Dermis microvascular lymphatic vessel endothelial cell (primary cell): ENCODE measurements at regions not wholly inside any gene's neighbourhood (a gene's known extent, or its start where the extent isn't known, plus 50 kb on each side); places are given as distances from the start of the nearest gene placed in this dataset.

ENCODE experiments used
- DNase-seq, 2 donors: peaks; one replicate each; pipeline versions ENCODE4 v3.0.0 to v3.0.0-alpha.2; 2010; ENCODE audit warnings: low read depth in 2 of 2

- no peak for DNase-seq
Observed at GRCh38 chr14:96979611-96980074, 182.5 kb downstream of the VRK1 start.

GRCh38 chr14:96980835-96981234 is 183.7 kb downstream of the VRK1 start:
- DNase-seq: no peak

GRCh38 chr14:96986256-96987085 is 189.3 kb downstream of the VRK1 start:
- DNase-seq: no peak

- no peak for DNase-seq
Observed at GRCh38 chr14:96987086-96987474, 189.9 kb downstream of the VRK1 start.

GRCh38 chr14:96987771-96988170 is 190.6 kb downstream of the VRK1 start:
- DNase-seq: no peak

GRCh38 chr14:96989306-96989705 is 192.1 kb downstream of the VRK1 start:
- DNase-seq: no peak

- DNase-seq: no peak
Observed at GRCh38 chr14:96991226-96991625, 194.0 kb downstream of the VRK1 start.

- no peak for DNase-seq
Observed at GRCh38 chr14:96994999-96995398, 197.8 kb downstream of the VRK1 start.

GRCh38 chr14:96997269-96997668 is 200.1 kb downstream of the VRK1 start:
- DNase-seq: no peak

- DNase-seq: no peak
Observed at GRCh38 chr14:96997996-96998395, 200.8 kb downstream of the VRK1 start.

GRCh38 chr14:96999654-97000155 is 202.5 kb downstream of the VRK1 start:
- no peak for DNase-seq

- no peak for DNase-seq
Observed at GRCh38 chr14:97002454-97002853, 205.3 kb downstream of the VRK1 start.

GRCh38 chr14:97005934-97006333 is 208.8 kb downstream of the VRK1 start:
- DNase-seq: no peak

GRCh38 chr14:97010491-97011160 is 213.4 kb downstream of the VRK1 start:
- DNase-seq: no peak

GRCh38 chr14:97013878-97014277 is 216.7 kb downstream of the VRK1 start:
- DNase-seq: no peak

GRCh38 chr14:97021001-97021400 is 223.8 kb downstream of the VRK1 start:
- no peak for DNase-seq

- no peak for DNase-seq
Observed at GRCh38 chr14:97021571-97022168, 224.5 kb downstream of the VRK1 start.

GRCh38 chr14:97022741-97023140 is 225.6 kb downstream of the VRK1 start:
- DNase-seq: no peak

- DNase-seq: no peak
Observed at GRCh38 chr14:97023871-97024270, 226.7 kb downstream of the VRK1 start.

GRCh38 chr14:97024300-97024699 is 227.1 kb downstream of the VRK1 start:
- no peak for DNase-seq

- DNase-seq: no peak
Observed at GRCh38 chr14:97025722-97026121, 228.5 kb downstream of the VRK1 start.

GRCh38 chr14:97027256-97027999 is 230.2 kb downstream of the VRK1 start:
- no peak for DNase-seq
